Skeletal muscle satellite cell (primary cell): ENCODE measurements at regions not wholly inside any gene's neighbourhood (a gene's known extent, or its start where the extent isn't known, plus 50 kb on each side); places are given as distances from the start of the nearest gene placed in this dataset. TPM values are rescaled to one million over a fixed set of nuclear protein-coding genes. Genes with fewer than 3 reads are reported as not detected.

Source experiments
- H3K27me3 ChIP-seq: 2 replicates; pipeline ENCODE4 v1.7.0; 2013; ENCODE audit warnings: low read length; ENCODE audit not compliant: control insufficient read depth, insufficient read depth
- H3K36me3 ChIP-seq: 2 replicates; pipeline ENCODE4 v1.7.0; 2013; ENCODE audit warnings: mild to moderate bottlenecking, control low read depth, low read length; ENCODE audit not compliant: insufficient read depth
- H3K4me1 ChIP-seq: 2 replicates; pipeline ENCODE4 v1.7.0; 2013; ENCODE audit warnings: low read length; ENCODE audit not compliant: control insufficient read depth, insufficient read depth
- H3K4me2 ChIP-seq: 2 replicates; pipeline ENCODE4 v1.7.0; 2013; ENCODE audit warnings: mild to moderate bottlenecking, low read length
- H3K4me3 ChIP-seq: 2 replicates; pipeline ENCODE4 v1.7.0; 2013; ENCODE audit warnings: low read length
- H3K9ac ChIP-seq: 2 replicates; pipeline ENCODE4 v1.7.0; 2013; ENCODE audit warnings: mild to moderate bottlenecking, low read depth, low read length, moderate library complexity
- H3K9me3 ChIP-seq: replicated peaks from 2 replicates; pipeline ENCODE4 v1.7.0; 2013; ENCODE audit warnings: mild to moderate bottlenecking, control low read depth, low read length
- small RNA-seq: library from RNA; depleted of rRNA; stranded (forward); fragments of <200 nt; gene quantifications from one replicate; pipeline ENCODE3, GENCODE V24; 2012

DNA sequence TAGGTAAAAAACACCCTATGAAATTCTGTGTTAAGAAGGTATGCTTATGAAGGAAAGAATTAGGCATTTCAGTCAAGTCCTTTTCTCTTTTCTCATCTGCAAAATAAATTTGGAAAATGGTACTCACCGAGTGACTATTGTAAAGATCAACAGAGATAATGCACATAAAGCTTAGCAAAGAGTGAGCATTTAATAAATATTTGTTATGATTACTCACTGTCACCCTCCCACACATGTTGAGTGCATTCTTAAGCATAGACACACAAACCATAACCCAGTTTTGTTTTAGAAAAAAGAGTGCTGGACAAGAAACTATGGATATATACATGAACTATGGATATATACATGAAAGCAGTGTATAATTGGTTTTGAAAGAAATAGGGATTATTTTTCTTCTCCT is 54.7 kb upstream of the PRLR start:
- Histone ChIP-seq H3K27me3 (peaks cover 19% of the 10 kb centered on the region), H3K36me3 (no peaks in the 10 kb centered on the region), H3K4me2 (no peak overlapping the region), H3K9ac (no peak overlapping the region), H3K4me1 (no peaks in the 10 kb centered on the region), H3K4me3 (no peak overlapping the region), H3K9me3 (no peaks in the 10 kb centered on the region)

DNA sequence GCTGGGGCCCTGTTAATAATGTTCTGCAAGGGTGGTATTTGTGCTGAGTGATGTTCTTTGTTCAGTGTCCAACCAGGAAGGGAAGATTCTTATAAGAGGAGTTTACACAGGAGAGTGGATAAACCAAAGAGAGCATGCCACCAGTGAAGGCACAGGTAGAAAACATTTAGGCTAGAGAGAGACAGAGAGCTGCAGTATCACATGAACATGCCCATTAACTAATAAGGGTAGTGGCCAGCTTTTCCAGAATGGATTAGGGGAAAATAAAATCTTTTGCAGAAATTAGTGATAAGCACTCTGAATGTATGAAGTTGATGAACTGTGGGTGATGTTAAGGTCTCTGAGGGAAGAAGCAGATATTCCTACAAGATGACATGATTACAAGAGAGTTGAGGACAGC is 54.1 kb upstream of the PRLR start:
- Histone ChIP-seq H3K4me2 (no peak overlapping the region), H3K4me1 (no peaks in the 10 kb centered on the region), H3K27me3 (peaks cover 18% of the 10 kb centered on the region), H3K36me3 (no peaks in the 10 kb centered on the region), H3K4me3 (no peak overlapping the region), H3K9me3 (no peaks in the 10 kb centered on the region), H3K9ac (no peak overlapping the region)

DNA sequence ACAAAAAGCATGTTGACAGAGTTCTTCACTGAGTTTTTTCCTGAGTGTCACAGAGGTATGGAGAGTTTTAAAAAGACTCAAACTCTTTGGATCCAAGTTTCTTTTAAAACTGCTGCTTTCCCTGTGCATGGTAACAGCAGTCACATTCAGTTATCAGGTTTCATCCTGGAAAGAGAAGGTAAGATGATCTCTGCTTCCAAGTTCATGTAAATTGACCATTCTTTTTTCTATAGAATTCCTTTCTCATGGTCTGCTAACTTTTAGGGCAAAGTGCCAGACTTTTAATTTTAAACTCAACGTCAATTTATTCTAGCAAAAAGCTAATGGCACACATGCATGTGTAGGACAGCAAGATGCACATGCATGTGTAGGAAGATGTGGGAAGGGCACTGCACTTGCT is 52.5 kb upstream of the PRLR start:
- no peaks in the 10 kb centered on the region for H3K36me3 ChIP-seq
- no peaks in the 10 kb centered on the region for H3K9me3 ChIP-seq
- H3K4me1 ChIP-seq = no peaks in the 10 kb centered on the region
- H3K9ac ChIP-seq = no peak overlapping the region
- peaks cover 15% of the 10 kb centered on the region for H3K27me3 ChIP-seq
- H3K4me3 ChIP-seq = no peak overlapping the region
- no peak overlapping the region for H3K4me2 ChIP-seq

DNA sequence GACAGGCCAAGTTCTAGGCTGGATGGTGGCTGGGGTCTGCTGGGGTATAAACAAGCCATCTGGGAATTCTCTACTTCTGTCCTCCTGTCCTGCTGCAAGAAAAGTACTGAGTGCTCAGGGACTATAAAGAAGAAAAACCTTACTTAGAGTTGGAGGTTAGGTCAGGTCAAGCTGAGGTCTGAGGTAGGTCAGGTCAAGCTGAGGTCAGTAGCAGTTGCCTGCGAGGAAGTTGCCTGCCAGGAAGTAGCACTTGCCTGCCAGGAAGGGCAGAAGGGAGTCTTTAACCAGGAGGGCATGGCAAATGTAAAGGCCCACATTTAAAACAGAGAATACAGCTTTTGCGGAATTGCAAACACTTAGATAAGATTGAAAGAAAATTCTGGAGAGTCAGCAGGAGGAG is 51.3 kb upstream of the PRLR start:
- Histone ChIP-seq H3K4me3 (no peak overlapping the region), H3K36me3 (no peaks in the 10 kb centered on the region), H3K27me3 (peaks cover 14% of the 10 kb centered on the region), H3K9me3 (no peaks in the 10 kb centered on the region), H3K9ac (no peak overlapping the region), H3K4me2 (no peak overlapping the region), H3K4me1 (no peaks in the 10 kb centered on the region)

Small RNAs in the stretch of these regions (small RNA-seq; reads per million reads assigned to genes)
- not detected for gene RF00012
